HAP-1 (cell line): ENCODE measurements at regions not wholly inside any gene's neighbourhood (a gene's known extent, or its start where the extent isn't known, plus 50 kb on each side); places are given as distances from the start of the nearest gene placed in this dataset.
A peak's percentile ranks its signal among the peaks of the same experiment; 100 is the strongest.

Source experiments
- DNase-seq, 2 experiments: peaks; one replicate each; pipeline ENCODE4 v3.0.0-alpha.2; 2016 to 2020; ENCODE audit warnings: low spot score in 2 of 2
- H3K27me3 ChIP-seq: fragments of 250-450 bp; sonication (Bioruptor Pico); 2 replicates; pipeline ENCODE4 v1.5.1; 2020; ENCODE audit warnings: low read depth, mild to moderate bottlenecking, moderate library complexity
- H3K36me3 ChIP-seq: fragments of 250-450 bp; sonication (Bioruptor Pico); replicated peaks from 2 replicates; pipeline ENCODE4 v1.5.1; 2020; ENCODE audit warnings: mild to moderate bottlenecking
- H3K4me1 ChIP-seq: fragments of 250-450 bp; sonication (Bioruptor Pico); 2 replicates; pipeline ENCODE4 v1.5.1; 2020; ENCODE audit warnings: mild to moderate bottlenecking
- H3K4me3 ChIP-seq: fragments of 250-450 bp; sonication (Bioruptor Pico); 2 replicates; pipeline ENCODE4 v1.5.1; 2020; ENCODE audit warnings: mild to moderate bottlenecking, moderate library complexity
- H3K9me3 ChIP-seq: fragments of 250-450 bp; sonication (Bioruptor Pico); 2 replicates; pipeline ENCODE4 v1.5.1; 2020; ENCODE audit warnings: mild to moderate bottlenecking, moderate library complexity
- in situ Hi-C: fragments of 300-500 bp; cut with MboI; formaldehyde crosslinking; loops from 3 replicates; pipeline ENCODE4 v1.14.3; 2020; ENCODE audit warnings: low sequenced_read_pairs, inconsistent platforms, mixed read lengths

DNA sequence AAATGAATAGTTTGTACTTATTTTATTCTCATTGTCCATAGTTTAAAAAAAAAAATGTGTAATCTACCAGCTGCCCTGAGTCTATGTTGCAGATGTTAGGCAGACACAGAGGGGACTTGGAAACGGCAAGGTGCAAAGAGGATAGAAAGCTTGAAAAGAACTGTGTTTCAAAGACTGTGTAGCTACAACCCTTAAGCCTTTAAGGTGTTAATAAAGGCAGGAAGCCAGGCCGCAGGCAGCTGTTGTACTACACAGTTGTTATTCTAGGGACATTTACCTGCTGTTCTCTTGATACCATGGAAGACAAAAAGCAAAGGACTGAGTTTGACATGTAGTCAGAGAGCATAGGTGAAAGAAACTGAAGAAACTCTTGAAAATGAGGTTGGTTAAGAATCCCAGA lies 440.0 kb downstream of the TUSC7 start:
- Histone ChIP-seq H3K4me1 (peaks cover 11% of the 10 kb centered on the region), H3K27me3 (no peaks in the 10 kb centered on the region), H3K4me3 (no peak overlapping the region), H3K36me3 (no peaks in the 10 kb centered on the region), H3K9me3 (no peaks in the 10 kb centered on the region)
- in situ Hi-C loops = no loop called here
- no peak for DNase-seq

DNA sequence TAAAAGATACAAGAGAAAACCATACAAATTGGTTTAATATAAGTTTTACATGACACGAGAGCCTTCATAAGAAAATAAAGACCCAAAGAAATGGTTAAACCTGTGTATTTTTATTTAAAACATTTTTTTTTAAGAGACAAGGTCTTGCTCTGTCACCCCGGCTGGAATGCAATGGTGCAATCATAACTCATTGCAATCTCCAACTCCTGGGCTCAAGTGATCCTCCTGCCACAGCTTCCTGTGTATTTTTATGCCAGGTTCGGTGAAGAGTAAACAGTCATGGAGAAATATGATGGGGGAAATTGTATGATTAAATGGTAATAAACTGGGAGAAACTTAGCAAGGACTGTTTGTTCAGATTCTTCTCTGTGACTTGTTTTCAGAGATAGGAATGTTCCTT lies 441.0 kb downstream of the TUSC7 start:
- H3K4me1 ChIP-seq = peaks cover 3% of the 10 kb centered on the region
- H3K36me3 ChIP-seq = no peaks in the 10 kb centered on the region
- H3K27me3 ChIP-seq = no peaks in the 10 kb centered on the region
- DNase-seq = no peak
- in situ Hi-C loops = no loop called here
- no peaks in the 10 kb centered on the region for H3K9me3 ChIP-seq
- H3K4me3 ChIP-seq = no peak overlapping the region

DNA sequence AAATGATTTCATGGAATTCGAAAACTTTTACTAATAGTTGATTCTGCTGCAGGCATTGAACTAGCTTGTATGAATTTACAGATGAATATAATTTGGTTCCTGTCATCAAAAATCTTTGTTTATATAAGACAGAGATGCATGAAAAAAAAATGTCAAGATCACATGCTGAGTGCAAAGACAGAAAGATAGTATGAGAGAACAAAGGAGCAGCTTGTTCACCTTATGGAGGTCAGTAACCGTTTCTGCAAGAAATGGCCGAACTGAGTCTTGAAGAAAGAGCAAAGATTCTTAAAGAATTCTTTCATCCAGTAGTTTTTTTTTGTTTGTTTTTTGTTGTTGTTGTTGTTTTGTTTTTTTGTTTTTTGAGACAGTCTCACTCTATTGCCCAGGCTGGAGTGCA lies 450.6 kb downstream of the TUSC7 start:
- in situ Hi-C loops = no loop called here
- Histone ChIP-seq H3K9me3 (no peaks in the 10 kb centered on the region), H3K4me3 (no peak overlapping the region), H3K27me3 (no peaks in the 10 kb centered on the region), H3K36me3 (no peaks in the 10 kb centered on the region), H3K4me1 (peaks cover 17% of the 10 kb centered on the region)
- DNase-seq = no peak

DNA sequence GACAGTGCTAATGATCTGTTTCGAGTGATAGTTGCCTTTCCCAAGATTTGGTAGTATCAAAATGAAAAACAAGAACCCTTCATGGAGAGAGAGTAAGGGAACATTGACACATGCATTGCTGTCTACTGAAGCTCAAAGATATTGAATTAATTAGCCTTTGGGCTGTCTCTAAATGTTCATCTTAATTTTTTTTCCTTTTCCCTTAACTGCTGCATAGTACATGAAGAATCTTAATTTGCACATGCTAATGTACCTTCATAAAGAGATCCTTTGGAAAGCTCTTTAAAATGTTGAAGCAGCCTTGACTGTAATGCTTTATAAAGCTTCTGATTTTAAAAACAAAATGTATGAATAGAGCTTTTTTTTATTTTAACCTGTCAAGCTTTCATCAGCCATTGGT lies 452.2 kb downstream of the TUSC7 start:
- Histone ChIP-seq H3K36me3 (no peaks in the 10 kb centered on the region), H3K4me1 (peaks cover 28% of the 10 kb centered on the region), H3K9me3 (no peaks in the 10 kb centered on the region), H3K4me3 (no peak overlapping the region), H3K27me3 (no peaks in the 10 kb centered on the region)
- DNase-seq = no peak
- in situ Hi-C loops = no loop called here

DNA sequence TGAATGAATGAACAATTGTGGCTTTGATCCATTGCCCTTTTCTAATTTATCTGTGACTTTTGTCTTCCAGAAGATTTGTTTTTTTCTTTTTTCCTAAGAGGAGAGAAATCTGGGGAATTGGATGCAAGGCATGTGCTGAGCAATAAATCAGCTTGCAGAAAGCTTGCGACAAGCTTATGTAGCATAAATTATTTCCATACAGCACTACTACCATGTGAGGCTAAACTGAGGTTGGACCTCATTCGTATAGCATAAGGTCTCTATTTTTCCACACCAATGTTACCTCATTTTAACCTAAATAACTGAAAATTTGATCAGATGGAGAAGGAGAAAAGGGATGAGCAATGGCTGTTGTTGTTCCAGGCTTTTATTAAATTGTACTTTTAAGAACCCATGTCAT lies 455.6 kb downstream of the TUSC7 start:
- in situ Hi-C loops = no loop called here
- Histone ChIP-seq H3K9me3 (no peaks in the 10 kb centered on the region), H3K4me3 (no peak overlapping the region), H3K27me3 (no peaks in the 10 kb centered on the region), H3K4me1 (peaks cover 39% of the 10 kb centered on the region), H3K36me3 (no peaks in the 10 kb centered on the region)
- DNase-seq = no peak

DNA sequence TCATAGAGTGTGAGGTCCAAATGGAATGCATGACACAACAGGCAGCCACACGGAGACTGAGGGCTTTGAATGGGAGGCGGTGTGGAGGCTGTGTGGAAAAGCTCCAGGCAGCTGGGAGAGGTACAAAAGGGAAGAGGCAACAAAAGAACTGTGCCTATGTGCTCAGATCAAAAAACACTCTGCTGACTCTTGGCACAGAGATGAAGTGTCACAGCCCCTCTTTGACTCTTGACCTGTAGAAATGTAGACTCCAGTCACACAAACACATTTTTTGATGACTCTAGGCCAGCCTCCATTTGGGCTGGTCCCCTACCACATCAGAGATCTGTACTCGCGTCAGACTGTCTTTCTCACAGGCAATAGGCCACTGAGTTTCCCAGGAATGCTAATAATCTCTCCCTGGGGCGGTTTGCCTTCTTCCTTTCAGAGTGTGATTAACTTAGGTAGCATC lies 456.0 kb downstream of the TUSC7 start:
- peak; percentile 78 to 80 for DNase-seq
- Histone ChIP-seq H3K9me3 (no peaks in the 10 kb centered on the region), H3K27me3 (no peaks in the 10 kb centered on the region), H3K4me1 (peaks cover 35% of the 10 kb centered on the region), H3K4me3 (no peak overlapping the region), H3K36me3 (no peaks in the 10 kb centered on the region)
- in situ Hi-C loops = no loop called here

DNA sequence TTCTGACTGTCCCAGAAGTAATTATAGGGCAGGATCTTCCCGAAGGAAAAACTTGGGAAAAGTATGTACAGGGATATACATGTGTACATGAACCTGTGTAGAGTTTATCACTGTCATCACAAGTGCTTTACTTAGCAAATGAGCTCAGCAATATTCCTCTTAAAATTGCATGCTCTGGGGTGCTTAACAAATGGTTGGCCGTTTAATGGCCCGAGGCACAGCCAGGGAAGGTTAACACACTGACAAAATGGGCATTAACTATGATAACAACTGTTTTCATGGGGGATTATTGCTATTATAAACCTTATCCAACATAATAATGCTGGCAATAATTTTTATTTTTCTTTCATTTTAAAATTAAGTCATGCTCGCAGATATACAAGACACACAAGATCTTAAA lies 459.3 kb downstream of the TUSC7 start:
- Histone ChIP-seq H3K27me3 (no peaks in the 10 kb centered on the region), H3K36me3 (no peaks in the 10 kb centered on the region), H3K9me3 (no peaks in the 10 kb centered on the region), H3K4me1 (peaks cover 26% of the 10 kb centered on the region), H3K4me3 (no peak overlapping the region)
- peak; percentile 56 to 70 for DNase-seq
- in situ Hi-C loops = no loop called here

DNA sequence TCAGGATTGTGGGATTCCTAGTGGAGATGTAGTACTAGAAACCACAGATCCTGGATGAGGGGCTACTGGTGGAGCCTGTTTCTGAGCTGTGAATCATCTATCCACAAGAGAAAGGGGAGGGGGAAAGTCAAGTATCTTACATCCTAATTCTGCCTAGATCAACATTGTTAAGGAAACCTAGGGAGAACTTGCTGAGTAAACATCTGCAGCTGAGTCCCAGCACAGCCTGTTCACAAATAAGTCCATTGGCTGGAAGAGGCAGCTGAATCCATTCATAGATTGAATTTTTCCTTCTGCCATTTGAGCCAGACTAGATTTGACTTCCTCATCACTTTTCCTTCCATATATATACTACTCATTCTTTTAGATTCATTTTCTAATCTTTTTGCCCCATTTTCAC lies 460.5 kb downstream of the TUSC7 start:
- DNase-seq = no peak
- Histone ChIP-seq H3K4me3 (no peak overlapping the region), H3K36me3 (no peaks in the 10 kb centered on the region), H3K27me3 (no peaks in the 10 kb centered on the region), H3K9me3 (no peaks in the 10 kb centered on the region), H3K4me1 (peaks cover 26% of the 10 kb centered on the region)
- in situ Hi-C loops = no loop called here

DNA sequence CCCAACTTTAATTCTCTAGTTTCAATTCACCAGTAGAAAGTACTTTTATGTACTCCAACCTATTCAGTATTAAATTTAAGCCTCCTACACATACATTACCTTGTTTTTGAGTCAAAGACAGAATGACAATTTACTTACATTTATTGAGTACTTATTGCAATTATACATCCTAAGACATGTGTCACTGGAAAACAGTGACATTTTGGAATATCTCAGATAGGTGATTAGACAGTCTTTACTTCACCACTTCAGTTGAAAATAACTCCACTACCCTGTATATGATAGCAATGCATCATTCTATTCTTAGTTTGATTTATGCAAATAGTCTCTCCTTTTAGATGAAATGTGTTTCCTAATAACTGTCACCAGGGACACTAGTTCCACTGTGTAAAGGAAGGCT lies 461.5 kb downstream of the TUSC7 start:
- no peaks in the 10 kb centered on the region for H3K9me3 ChIP-seq
- no peak overlapping the region for H3K4me3 ChIP-seq
- peaks cover 17% of the 10 kb centered on the region for H3K4me1 ChIP-seq
- H3K27me3 ChIP-seq = no peaks in the 10 kb centered on the region
- in situ Hi-C loops = no loop called here
- H3K36me3 ChIP-seq = no peaks in the 10 kb centered on the region
- no peak for DNase-seq

DNA sequence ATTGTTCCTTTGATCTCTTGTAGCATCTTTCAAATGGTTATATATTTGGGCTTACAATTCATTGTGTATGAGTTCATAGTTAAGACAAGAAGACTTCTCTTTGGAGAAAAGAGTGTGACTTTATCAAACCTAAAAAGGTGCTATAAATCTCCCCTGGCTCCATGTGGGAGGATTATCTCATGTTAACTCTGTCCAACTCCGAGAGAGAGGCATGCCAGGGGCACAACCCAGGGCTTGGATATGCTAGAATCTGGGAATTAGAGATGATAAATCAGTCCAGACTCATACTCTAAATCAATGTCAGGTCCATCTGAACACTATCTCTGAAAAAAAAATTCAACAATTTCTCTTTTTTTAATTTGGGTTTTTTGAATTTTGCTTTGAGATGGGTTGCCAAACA lies 462.8 kb downstream of the TUSC7 start:
- no peak for DNase-seq
- Histone ChIP-seq H3K36me3 (no peaks in the 10 kb centered on the region), H3K4me1 (peaks cover 15% of the 10 kb centered on the region), H3K27me3 (no peaks in the 10 kb centered on the region), H3K4me3 (no peak overlapping the region), H3K9me3 (no peaks in the 10 kb centered on the region)
- in situ Hi-C loops = no loop called here

DNA sequence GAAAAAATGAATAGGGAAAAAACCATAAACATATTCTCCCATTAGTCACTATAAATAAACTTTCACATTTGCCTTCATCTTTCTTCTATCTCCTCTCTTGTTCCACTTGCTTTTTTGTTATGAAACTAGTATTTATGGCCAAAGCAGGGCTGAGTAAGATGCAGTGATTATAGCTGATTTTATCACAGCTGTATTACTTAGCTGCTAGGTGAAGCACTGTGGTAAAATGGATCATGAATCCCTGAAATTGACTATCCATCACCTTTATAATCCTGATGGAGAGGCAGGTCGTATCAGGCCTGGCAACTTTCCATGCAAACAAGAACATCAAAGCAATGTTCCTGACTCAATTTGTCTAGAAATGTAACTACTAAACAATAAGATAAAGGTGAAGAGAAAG lies 471.6 kb downstream of the TUSC7 start:
- DNase-seq = no peak
- H3K4me1 ChIP-seq = peaks cover 10% of the 10 kb centered on the region
- in situ Hi-C loops = no loop called here
- no peak overlapping the region for H3K4me3 ChIP-seq
- no peaks in the 10 kb centered on the region for H3K36me3 ChIP-seq
- H3K27me3 ChIP-seq = no peaks in the 10 kb centered on the region
- H3K9me3 ChIP-seq = no peaks in the 10 kb centered on the region

DNA sequence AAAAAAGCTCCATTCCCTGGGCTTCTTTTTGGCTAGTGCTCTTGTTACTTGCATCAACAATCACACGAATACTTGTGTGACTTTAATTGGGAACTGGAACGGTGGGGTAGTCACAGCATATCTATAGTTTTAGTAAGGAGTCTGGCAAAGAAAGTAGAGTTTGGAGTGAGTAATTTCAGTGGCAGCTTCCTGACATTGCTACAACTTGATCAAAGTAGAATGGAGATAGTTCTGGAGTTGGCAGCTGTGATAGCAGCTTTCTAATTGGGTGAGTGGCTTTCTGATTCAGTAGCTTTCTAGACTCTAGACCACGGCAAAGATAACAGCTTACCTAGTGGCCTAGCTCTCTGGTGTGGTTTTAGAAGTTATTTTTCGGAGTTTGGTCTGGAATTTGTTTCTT lies 475.0 kb downstream of the TUSC7 start:
- no peaks in the 10 kb centered on the region for H3K27me3 ChIP-seq
- DNase-seq = no peak
- no peak overlapping the region for H3K4me3 ChIP-seq
- H3K36me3 ChIP-seq = no peaks in the 10 kb centered on the region
- H3K4me1 ChIP-seq = peaks cover 10% of the 10 kb centered on the region
- no peaks in the 10 kb centered on the region for H3K9me3 ChIP-seq
- in situ Hi-C loops = no loop called here

DNA sequence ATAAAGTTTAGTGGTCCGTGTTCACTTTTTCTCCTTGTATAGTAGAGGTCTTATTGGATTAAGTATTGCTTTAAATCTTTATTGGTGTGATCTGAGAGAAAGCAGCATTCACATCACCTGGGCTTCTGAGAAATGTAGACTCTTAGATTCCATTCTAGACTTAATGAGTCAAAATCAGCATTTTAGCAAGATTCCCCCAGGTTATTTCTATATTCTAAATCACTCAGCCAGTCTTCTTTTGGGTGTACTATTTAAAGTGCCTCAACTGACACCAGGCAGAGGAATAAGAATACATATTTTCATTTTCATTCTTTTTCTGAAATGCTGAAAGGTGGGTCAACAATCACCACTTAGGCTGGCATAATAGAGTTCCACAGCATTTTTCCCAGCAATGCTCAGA lies 481.7 kb downstream of the TUSC7 start:
- in situ Hi-C loops = no loop called here
- no peaks in the 10 kb centered on the region for H3K36me3 ChIP-seq
- H3K4me1 ChIP-seq = no peaks in the 10 kb centered on the region
- DNase-seq = no peak
- no peaks in the 10 kb centered on the region for H3K27me3 ChIP-seq
- H3K4me3 ChIP-seq = no peak overlapping the region
- H3K9me3 ChIP-seq = no peaks in the 10 kb centered on the region

DNA sequence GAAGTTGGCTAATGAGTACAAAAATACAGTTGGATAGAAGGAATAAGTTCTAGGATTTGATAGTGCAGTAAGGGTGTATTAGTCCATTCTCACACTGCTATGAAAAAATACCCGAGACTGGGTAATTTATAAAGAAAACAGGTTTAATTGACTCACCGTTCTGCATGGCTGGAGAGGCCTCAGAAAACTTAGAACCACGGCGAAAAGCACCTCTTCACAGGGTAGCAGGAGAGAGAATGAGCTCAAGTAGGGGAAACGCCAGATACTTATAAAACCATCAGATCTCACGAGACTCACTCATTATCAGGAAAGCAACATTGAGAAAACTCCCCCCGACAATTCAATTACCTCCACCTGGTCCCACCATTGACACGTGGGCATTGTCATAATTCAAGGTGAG lies 483.3 kb downstream of the TUSC7 start:
- no peak for DNase-seq
- no peak overlapping the region for H3K4me3 ChIP-seq
- H3K27me3 ChIP-seq = no peaks in the 10 kb centered on the region
- in situ Hi-C loops = no loop called here
- H3K9me3 ChIP-seq = no peaks in the 10 kb centered on the region
- H3K36me3 ChIP-seq = no peaks in the 10 kb centered on the region
- no peaks in the 10 kb centered on the region for H3K4me1 ChIP-seq

DNA sequence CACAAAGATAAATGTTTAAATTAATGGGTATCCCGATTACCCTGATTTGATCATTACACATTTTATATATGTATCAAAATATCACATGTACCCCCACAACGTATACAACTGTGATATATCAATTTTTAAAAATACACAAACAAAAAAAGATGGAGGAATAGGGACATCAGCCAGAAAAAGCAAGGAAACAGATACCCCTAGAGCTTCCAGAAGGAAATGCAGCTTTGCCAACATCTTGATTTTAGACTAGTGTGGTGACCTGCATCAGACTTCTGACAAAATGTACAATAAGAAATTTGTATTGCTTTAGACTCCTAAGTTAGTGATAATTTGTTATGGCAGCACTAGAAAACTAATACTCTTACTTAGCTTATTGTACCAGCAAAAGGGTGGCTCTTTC lies 483.8 kb downstream of the TUSC7 start:
- H3K27me3 ChIP-seq = no peaks in the 10 kb centered on the region
- no peaks in the 10 kb centered on the region for H3K9me3 ChIP-seq
- no peak overlapping the region for H3K4me3 ChIP-seq
- H3K4me1 ChIP-seq = no peaks in the 10 kb centered on the region
- H3K36me3 ChIP-seq = no peaks in the 10 kb centered on the region
- no peak for DNase-seq
- in situ Hi-C loops = no loop called here
